Effector memory CD4-positive, alpha-beta T cell (primary cell): ENCODE measurements at regions not wholly inside any gene's neighbourhood (a gene's known extent, or its start where the extent isn't known, plus 50 kb on each side); places are given as distances from the start of the nearest gene placed in this dataset.
"Not testable (repeated sequence)": the region's sequence is repeated elsewhere in the genome, so short reads cannot be mapped to it uniquely, and the experiment has no call there.

Experiments used
- DNase-seq, 3 donors: peaks; one replicate each; pipeline ENCODE4 v3.0.0-alpha.2; 2020
- H3K27ac ChIP-seq: 2 replicates; pipeline ENCODE4 v1.7.0; 2013; ENCODE audit warnings: mild to moderate bottlenecking, low read length, moderate library complexity; ENCODE audit not compliant: insufficient read depth, poor library complexity, severe bottlenecking
- H3K27me3 ChIP-seq: replicated peaks from 2 replicates; pipeline ENCODE4 v1.7.0; 2013; ENCODE audit warnings: mild to moderate bottlenecking, low read length; ENCODE audit not compliant: insufficient read depth, control insufficient read depth, poor library complexity, severe bottlenecking
- H3K36me3 ChIP-seq: 2 replicates; pipeline ENCODE4 v1.7.0; 2013; ENCODE audit warnings: mild to moderate bottlenecking, low read length, moderate library complexity; ENCODE audit not compliant: control insufficient read depth, insufficient read depth
- H3K4me1 ChIP-seq: 2 replicates; pipeline ENCODE4 v1.7.0; 2013; ENCODE audit warnings: low read length, mild to moderate bottlenecking; ENCODE audit not compliant: control insufficient read depth, insufficient read depth, poor library complexity, severe bottlenecking
- H3K4me3 ChIP-seq: 2 replicates; pipeline ENCODE4 v1.7.0; 2013; ENCODE audit warnings: low read length, low read depth, mild to moderate bottlenecking; ENCODE audit not compliant: insufficient read depth, poor library complexity, severe bottlenecking
- H3K9me3 ChIP-seq: 2 replicates; pipeline ENCODE4 v1.7.0; 2013; ENCODE audit warnings: mild to moderate bottlenecking, low read length, moderate library complexity; ENCODE audit not compliant: control insufficient read depth

DNA sequence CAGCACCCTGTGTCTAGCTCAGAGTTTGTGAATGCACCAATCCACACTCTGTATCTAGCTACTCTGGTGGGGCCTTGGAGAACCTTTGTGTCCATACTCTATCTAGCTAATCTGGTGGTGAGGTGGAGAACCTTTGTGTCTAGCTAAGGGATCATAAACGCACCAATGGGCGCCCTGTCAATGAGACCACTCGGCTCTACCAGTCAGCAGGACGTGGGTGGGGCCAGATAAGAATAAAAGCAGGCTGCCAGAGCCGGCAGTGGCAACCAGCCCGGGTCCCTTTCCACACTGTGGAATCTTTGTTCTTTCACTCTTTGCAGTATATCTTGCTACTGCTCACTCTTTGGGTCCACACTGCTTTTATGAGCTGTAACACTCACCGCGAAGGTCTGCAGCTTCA, 699.7 kb downstream of the CDH18 start:
- not testable (repeated sequence) for DNase-seq, H3K4me1 ChIP-seq, H3K27ac ChIP-seq, H3K27me3 ChIP-seq, H3K4me3 ChIP-seq, H3K9me3 ChIP-seq, H3K36me3 ChIP-seq

DNA sequence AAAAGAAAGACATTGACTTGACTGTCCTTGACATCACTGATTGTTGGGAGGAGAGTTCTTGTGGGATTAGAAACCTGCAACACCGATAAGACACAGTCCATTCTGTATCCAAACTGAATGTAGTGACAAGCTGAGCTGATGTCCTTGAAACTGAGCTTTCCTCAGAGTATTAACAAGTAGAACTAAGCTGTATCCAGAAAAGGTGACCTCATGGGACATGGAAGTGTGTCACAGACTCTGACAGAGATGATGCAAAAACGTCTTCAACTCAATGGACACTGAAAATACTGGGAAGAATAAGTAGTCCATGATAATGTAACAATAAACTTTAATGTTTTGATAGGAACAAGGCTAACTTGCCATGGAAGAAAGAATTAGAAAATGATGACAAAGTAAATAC, 690.1 kb downstream of the CDH18 start:
- no peak overlapping the region for H3K4me3 ChIP-seq
- H3K4me1 ChIP-seq = no peaks in the 10 kb centered on the region
- DNase-seq = no peak

DNA sequence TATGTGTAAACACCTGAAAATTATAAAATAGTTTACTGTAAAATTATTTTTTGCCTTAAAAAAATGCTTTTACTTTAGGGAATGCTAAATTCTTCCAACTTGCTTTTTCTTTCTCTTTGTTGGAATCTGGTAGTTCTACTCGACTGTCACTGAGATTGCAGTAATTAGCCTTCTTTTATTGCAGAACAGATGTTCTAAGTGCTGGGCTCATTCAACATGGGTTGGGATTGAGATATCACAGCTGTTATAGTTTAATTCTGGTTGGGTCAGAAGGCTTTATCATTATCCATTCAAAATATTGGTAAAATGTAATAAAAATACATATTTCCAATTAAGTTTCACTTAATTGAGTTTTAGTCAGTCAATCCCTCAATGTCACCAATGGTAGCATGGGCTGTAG, 686.7 kb downstream of the CDH18 start:
- no peaks in the 10 kb centered on the region for H3K36me3 ChIP-seq
- no peaks in the 10 kb centered on the region for H3K4me1 ChIP-seq
- DNase-seq = no peak
- no peak overlapping the region for H3K4me3 ChIP-seq
- no peaks in the 10 kb centered on the region for H3K27me3 ChIP-seq
- H3K27ac ChIP-seq = no peak overlapping the region
- no peaks in the 10 kb centered on the region for H3K9me3 ChIP-seq

More for the DNA sequence above, 690.1 kb downstream of the CDH18 start:
- no peaks in the 10 kb centered on the region for H3K9me3 ChIP-seq
- H3K27me3 ChIP-seq = no peaks in the 10 kb centered on the region
- no peak overlapping the region for H3K27ac ChIP-seq
- no peaks in the 10 kb centered on the region for H3K36me3 ChIP-seq

DNA sequence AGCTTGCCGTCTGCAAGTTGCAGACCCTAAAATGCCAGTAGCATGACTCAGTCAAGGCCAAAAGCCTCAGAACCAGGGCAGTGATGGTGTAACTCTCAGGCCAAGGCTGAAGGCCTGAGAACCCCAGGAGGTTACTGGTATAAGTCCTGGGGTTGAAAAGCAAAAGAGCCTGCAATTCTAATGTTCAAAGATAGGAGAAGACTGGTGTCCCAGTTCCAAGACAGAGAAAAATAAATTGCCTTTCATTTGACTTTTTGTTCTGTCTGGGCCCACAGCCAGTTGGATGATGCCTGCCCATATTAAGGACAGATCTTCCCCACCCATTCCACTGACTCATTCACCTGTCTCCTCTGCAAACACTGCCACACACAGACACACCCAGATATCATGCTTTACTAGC, 673.2 kb downstream of the CDH18 start:
- Histone ChIP-seq H3K27ac (no peak overlapping the region), H3K4me3 (no peak overlapping the region), H3K36me3 (no peaks in the 10 kb centered on the region), H3K27me3 (no peaks in the 10 kb centered on the region), H3K4me1 (no peaks in the 10 kb centered on the region), H3K9me3 (no peaks in the 10 kb centered on the region)
- no peak for DNase-seq

DNA sequence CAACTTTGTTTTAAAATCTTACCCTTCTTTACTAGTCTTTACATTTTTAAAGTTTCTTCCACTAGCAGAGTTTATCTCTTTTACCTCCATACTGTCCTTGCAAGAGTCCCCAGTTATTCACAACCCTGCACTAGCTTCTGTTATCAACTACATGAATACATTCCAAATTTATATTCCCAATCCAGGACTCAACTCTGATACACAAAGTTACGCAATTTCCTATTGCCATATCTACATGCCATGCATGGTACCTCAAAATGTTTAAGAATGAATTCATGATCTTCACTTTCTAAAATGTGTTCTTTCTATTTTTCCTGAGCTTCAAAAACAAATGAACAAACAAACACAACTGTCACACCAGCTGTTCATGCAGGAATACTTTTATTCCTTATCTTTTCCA, 668.7 kb downstream of the CDH18 start:
- no peaks in the 10 kb centered on the region for H3K9me3 ChIP-seq
- no peaks in the 10 kb centered on the region for H3K36me3 ChIP-seq
- DNase-seq = no peak
- H3K27me3 ChIP-seq = no peaks in the 10 kb centered on the region
- H3K4me3 ChIP-seq = no peak overlapping the region
- H3K27ac ChIP-seq = no peak overlapping the region
- no peaks in the 10 kb centered on the region for H3K4me1 ChIP-seq

DNA sequence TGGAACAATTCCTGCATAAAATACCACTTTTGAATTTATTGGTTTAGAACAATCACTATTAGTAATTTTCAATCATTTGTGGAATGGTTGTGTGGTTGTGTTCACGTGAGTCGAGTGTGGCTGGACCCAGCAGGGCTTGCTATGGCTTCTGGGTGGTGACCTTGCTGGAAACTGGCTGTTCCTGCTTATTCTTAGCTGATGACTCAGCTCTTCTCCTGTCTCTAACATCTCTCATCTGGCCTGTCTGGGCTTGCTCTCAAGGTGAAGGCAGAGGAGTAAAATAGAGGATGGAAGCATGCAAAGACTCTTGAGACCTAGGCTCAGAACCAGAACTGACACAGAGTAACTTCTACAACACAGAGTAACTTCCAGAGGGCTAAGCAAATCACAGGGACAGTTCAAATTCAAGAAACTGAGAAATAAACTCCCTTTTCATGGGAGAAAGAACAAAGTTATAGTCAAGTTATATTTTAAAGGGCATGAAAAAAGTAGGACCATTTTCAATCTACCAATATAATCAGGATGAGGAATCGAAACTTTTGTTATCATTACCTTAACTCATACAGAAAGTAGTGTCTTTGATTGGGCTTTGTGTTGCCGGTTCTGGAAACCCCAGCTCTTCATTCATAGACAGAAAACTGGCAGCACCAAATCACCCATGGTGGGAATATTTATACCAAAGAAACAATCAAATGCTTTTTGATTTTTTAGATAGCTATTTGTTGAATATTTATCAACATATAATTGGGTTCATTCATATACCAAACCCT, 665.1 kb downstream of the CDH18 start:
- Histone ChIP-seq H3K27me3 (no peaks in the 10 kb centered on the region), H3K4me1 (no peaks in the 10 kb centered on the region), H3K36me3 (no peaks in the 10 kb centered on the region), H3K4me3 (no peak overlapping the region), H3K27ac (no peak overlapping the region), H3K9me3 (no peaks in the 10 kb centered on the region)
- no peak for DNase-seq

DNA sequence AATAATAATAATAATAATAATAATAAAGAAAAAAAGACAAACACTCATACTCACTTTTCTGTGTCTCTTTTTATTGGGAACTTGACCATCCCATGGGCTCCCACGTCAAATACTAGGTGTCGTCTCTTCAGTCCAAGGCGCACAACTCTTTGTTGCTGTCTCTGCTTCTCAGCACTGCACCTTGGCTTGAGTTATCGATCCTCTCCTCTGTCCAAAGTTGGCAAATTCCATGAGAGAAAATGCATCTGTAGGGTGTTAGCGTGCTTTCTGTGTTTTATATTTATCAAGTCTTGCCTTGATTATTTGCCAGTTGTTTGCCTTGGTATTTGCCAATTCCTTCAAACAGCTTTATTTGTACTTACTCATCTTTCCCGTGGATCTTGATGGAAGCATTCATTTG, 653.7 kb downstream of the CDH18 start:
- no peaks in the 10 kb centered on the region for H3K4me1 ChIP-seq

DNA sequence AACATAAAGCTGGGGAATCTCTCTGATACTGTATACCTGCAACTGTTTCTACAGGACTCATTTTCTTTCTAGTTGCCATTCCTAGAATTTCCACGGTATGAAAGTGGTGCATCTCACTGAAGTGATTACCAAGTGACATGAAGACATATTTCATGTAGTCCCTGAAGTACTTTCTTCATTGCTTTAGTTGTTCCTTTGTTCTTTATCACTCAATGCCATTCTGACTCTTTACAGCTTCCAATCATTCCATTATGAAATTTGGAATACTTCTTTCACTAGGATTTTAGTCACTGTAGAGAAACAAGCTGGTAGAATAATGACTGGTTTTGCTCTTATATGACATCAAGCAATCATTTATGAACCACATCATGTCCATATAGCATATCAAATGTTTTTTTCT, 645.1 kb downstream of the CDH18 start:
- DNase-seq = no peak
- Histone ChIP-seq H3K27me3 (no peaks in the 10 kb centered on the region), H3K4me1 (no peaks in the 10 kb centered on the region), H3K27ac (no peak overlapping the region), H3K4me3 (no peak overlapping the region), H3K9me3 (no peaks in the 10 kb centered on the region), H3K36me3 (no peaks in the 10 kb centered on the region)

More for the DNA sequence above, 653.7 kb downstream of the CDH18 start:
- Histone ChIP-seq H3K36me3 (no peaks in the 10 kb centered on the region), H3K4me3 (no peak overlapping the region), H3K27ac (no peak overlapping the region), H3K9me3 (no peaks in the 10 kb centered on the region), H3K27me3 (no peaks in the 10 kb centered on the region)
- DNase-seq = no peak

DNA sequence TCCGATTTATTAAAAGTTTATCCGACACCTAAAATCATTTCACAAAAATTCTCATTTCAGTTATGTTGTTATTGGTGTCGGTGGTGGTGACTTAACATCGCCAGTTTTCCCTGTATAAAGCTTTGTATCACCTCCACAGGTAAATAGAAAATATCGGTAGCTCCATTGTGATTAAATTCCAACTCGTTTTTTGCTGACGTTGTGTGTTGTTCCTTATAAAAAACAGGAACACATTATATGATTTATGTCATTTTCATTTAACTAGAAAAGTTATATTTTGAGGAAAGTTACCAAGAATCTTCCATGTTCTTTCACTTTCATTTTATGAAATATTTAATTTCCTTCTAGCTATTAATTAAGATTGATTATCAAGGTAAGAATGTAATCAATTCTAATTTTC, 635.9 kb downstream of the CDH18 start:
- H3K4me1 ChIP-seq = no peaks in the 10 kb centered on the region
- H3K4me3 ChIP-seq = no peak overlapping the region
- no peaks in the 10 kb centered on the region for H3K27me3 ChIP-seq
- H3K27ac ChIP-seq = no peak overlapping the region
- no peaks in the 10 kb centered on the region for H3K9me3 ChIP-seq
- DNase-seq = no peak
- H3K36me3 ChIP-seq = no peaks in the 10 kb centered on the region

DNA sequence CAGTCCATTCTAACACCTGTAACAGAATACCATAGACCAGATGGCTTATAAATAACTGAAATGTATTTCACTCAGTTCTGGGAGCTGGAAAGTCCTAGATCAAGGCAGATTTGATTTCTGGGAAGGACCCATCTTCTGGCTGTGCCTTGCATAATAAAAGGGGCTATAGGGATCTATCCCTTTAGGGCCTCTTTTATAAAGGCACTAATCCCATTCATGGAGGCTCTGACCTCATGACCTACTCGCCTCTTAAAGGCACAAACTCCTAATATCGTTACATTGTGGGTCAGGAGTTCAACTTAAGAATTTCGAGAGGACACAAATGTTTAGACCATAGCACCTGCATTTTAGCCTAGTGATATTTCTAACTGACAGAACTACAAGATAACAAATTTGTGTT, 619.0 kb downstream of the CDH18 start:
- Histone ChIP-seq H3K27ac (no peak overlapping the region), H3K4me1 (no peaks in the 10 kb centered on the region), H3K27me3 (no peaks in the 10 kb centered on the region), H3K36me3 (no peaks in the 10 kb centered on the region), H3K9me3 (no peaks in the 10 kb centered on the region), H3K4me3 (no peak overlapping the region)
- DNase-seq = no peak
